NCI-H2227 treated with DMSO at 0.1 percent for 48 hours (cell line): ENCODE measurements at regions not wholly inside any gene's neighbourhood (a gene's known extent, or its start where the extent isn't known, plus 50 kb on each side); places are given as distances from the start of the nearest gene placed in this dataset.

Experiments used
- DNase-seq: peaks from one replicate; lab custom pipeline; 2025; lab: John Stamatoyannopoulos, UW

- no peak for DNase-seq
Observed at GRCh38 chr7:120164-120991, 72.0 kb upstream of the FAM20C start.

GRCh38 chr7:121002-121785, 71.2 kb upstream of the FAM20C start:
- DNase-seq = no peak

- no peak for DNase-seq
Observed at GRCh38 chr7:123237-123636, 69.1 kb upstream of the FAM20C start.

GRCh38 chr7:124130-124949, 68.0 kb upstream of the FAM20C start:
- no peak for DNase-seq

GRCh38 chr7:125061-125475, 67.3 kb upstream of the FAM20C start:
- no peak for DNase-seq

DNA sequence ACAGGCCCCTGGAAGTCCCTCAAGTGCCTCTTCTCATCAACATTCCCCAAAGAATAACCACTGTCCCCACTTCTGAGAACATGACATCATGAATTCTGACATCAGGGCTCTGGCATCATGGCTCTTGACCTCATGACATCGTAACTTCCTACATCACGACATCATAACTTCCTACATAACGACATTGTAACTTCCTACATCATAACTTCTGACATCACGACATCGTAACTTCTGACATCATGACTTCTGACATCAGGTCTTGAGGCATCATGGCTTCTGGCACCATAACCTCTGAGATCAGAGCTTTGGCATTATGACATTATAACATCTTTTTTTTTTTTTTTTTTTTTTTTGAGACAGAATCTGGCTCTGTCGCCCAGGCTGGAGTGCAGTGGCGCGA, 66.7 kb upstream of the FAM20C start:
- no peak for DNase-seq

DNA sequence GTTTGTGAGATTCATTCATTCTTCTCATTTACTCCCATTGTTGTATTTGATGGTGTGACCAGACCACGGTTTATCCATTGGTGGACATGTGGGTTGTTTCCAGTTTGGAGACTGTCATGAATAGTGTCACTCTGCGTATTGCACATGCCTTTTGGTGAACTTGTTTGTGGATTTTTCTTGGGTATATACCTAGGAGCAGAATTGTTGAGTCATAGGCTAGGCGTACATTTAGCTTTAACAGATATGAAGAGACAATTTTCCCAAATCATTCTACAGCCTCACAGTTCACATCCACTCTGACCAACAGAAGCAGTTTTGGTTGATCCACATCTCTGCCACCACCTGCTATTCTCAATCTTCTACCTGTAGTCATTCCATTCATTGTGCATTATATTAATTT, 66.0 kb upstream of the FAM20C start:
- no peak for DNase-seq

- DNase-seq = no peak
Observed at GRCh38 chr7:127064-127598, 65.2 kb upstream of the FAM20C start.

DNA sequence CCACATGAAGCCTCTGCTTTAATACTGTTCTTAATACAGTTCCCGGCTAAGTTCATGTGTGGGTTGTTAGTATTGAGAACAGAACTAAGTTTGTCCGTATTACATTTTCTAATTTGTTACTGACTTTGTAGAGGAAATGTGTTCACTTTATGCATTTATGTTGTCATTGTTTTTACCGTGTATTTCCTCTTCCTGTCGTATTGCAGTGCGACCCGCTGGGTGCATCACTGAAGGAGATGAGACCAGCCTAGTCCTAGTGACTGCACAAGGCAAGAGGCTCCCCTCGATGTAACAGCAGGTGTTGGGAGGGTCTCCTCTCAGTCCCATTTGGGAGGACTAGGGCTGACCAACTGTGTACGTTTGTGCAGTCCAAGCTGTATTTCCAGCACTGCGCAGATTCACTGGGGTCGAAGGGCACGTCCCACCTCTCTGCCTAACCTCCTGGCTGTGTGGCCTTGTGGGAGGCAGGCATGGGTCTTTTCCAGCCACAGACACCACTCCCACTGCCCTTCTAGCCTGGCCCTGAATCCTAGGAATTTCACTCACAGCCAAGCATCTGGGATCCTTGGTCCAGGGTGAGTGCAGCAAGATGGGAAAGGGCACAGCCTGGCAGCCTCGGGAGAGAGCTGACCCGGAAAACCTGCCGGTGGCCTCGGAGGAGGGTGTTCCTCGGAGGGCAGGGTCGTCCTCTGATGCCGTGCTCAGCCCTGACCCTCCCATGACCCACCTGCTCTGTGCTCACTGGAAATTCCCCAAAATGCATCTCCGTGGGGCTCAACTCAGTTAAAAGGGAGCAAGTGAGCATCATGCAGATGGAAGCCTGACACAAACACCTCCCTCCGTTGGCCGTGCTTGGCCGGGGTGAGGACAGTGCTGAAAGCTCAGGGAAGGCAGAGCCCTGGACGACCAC, 63.9 kb upstream of the FAM20C start:
- no peak for DNase-seq

DNA sequence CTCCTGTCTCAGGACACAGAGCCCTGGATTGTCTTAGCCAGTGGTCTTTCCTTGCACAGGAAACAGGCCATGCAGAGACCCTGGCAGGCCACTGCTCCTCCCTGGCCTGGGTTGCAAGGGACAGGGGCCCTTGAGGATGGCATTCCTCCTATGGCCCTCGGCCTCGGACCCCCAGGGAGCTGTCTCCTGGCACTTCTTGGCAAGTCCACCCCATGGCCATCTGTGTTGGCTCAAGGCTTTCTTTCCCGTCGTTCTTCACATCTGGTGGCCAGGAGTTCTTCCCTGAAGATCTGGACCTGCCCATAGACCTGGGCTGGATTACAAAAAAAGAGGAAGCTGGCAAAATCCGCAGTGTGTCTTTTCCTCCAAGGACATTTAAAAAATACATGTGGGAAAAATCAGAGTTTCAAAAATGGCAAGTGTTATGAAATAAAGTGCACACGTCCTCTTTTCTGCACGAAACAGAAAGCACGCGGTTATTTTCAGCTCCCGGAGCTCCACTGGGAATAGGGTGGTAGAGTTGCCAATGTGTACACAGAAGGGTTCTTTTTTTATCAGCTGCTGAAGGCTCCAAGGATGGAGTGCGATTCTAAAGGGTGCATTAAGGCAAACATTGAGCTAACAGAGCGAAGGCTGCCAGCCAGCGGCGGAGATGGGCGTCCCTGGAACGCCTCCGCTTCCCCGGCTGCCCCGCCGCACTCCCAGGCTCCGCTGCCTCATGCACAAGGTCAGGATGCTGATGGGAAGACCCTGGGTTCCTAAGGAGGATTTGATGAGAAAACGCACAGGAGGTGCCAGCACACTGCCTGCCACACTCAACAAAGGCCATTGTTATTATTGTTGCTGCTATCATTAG, 62.8 kb upstream of the FAM20C start:
- DNase-seq = no peak

- DNase-seq = no peak
Observed at GRCh38 chr7:130222-130572, 62.2 kb upstream of the FAM20C start.

GRCh38 chr7:130875-131780, 61.2 kb upstream of the FAM20C start:
- no peak for DNase-seq

GRCh38 chr7:131781-132482, 60.4 kb upstream of the FAM20C start:
- no peak for DNase-seq

DNA sequence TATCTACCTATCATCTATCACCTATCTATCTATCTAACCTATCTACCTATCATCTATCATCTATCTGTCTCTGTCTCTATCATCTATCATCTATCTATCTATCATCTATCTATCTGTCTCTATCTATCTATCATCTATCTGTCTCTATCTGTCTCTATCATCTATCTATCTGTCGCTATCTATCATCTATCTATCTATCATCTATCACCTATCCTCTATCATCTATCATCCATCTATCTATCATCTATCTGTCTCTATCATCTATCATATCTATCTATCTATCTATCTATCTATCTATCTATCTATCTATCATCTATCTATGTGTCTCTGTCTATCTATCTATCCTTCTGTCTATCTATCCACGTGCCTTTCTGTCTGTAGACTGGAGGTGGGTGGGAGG, 59.5 kb upstream of the FAM20C start:
- no peak for DNase-seq

DNA sequence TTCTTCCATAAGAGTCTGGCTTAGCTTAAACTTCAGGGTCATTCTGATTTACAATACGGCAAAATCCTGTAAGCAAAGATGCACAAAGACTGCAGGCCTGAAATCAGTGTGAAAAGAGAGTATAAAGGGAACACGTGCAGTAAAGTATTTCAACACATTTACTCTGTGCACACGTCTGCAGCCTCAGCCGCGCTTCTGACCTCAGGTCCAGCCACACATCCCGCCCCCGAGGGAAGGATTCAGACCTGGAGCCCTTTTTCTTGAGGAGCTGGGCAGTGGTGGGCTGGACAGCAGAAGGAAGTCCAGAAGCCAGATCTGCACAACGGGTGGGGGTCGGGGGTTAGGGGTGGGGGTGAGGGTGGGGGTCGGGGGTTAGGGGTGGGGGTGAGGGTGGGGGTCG, 58.9 kb upstream of the FAM20C start:
- no peak for DNase-seq

DNA sequence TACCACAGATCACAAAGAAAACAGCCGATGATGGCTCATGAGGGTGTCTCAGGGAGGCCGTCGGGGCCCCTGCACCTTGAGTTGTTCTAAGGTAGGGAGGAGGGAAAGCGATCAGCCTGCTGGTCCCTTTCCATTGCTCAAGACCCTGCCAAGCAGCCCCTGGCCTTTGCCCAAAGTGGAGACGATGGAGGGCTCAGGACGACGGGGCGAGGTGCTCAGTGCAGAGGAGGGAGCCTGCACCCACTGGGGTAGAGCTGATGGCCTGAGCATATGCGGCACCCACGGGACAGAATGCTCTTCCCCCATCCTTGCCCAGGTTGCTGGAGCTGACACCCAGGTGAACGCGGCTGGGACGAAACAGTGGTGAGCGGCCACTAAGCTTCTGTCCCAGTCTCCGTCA, 58.3 kb upstream of the FAM20C start:
- DNase-seq = no peak

GRCh38 chr7:134561-135256, 57.7 kb upstream of the FAM20C start:
- no peak for DNase-seq

- DNase-seq = no peak
Observed at GRCh38 chr7:135257-135653, 57.1 kb upstream of the FAM20C start.
